ENCODE measurements at regions not wholly inside any gene's neighbourhood (a gene's known extent, or its start where the extent isn't known, plus 50 kb on each side); places are given as distances from the start of the nearest gene placed in this dataset.

GRCh38 chr7:96933067-96933645 lies 72.2 kb upstream of the DLX6 start:
- WGBS, 2 experiments (ENCODE audit: extremely low coverage in 2 of 2, insufficient read length in 1 of 2), result 90% methylated on average over 2 of the region's 9 CpGs; no CpG with 5 or more reads in 1 of the 2 experiments
- Histone ChIP-seq H2AK5ac (ENCODE audit: low read depth, low read length) (no peak overlapping the region), H2AFZ (replicated peaks; ENCODE audit: low read length, poor library complexity) (no peak overlapping the region), H4K8ac (ENCODE audit: low read depth in 2 of 2, low read length in 2 of 2) (no peak overlapping the region), H4K91ac (ENCODE audit: insufficient read depth, low read depth, low read length) (no peak overlapping the region), H2BK20ac (ENCODE audit: low read depth, low read length) (no peak overlapping the region), H2AK9ac (replicated peaks; ENCODE audit: low read depth, low read length, poor library complexity) (no peak overlapping the region), H3K79me1 (ENCODE audit: low read depth in 1 of 2, low read length in 2 of 2) (no peaks in the 10 kb centered on the region), H3K18ac (ENCODE audit: low read depth, low read length) (no peak overlapping the region), H2BK5ac (ENCODE audit: low read depth, low read length, poor library complexity, severe bottlenecking) (no peak overlapping the region), H3K27ac (ENCODE audit: insufficient read depth, low read length) (no peak overlapping the region), H4K5ac (ENCODE audit: low read depth, low read length) (no peak overlapping the region), H3K9me1 (ENCODE audit: insufficient read depth, low read length) (no peaks in the 10 kb centered on the region), H2BK120ac (ENCODE audit: low read depth, low read length) (no peak overlapping the region), H3K4me2 (ENCODE audit: low read depth, low read length) (no peak overlapping the region), H3K23ac (ENCODE audit: low read depth, low read length) (no peak overlapping the region), H3K4me1 (ENCODE audit: control insufficient read depth, insufficient read depth, low read length) (no peaks in the 10 kb centered on the region), H4K20me1 (ENCODE audit: insufficient read depth, low read length) (no peaks in the 10 kb centered on the region), H3K9me3 (ENCODE audit: control insufficient read depth, insufficient read depth, low read length) (no peaks in the 10 kb centered on the region), H3K14ac (replicated peaks; ENCODE audit: low read depth, low read length) (no peak overlapping the region), H3K4me3 (ENCODE audit: insufficient read depth, low read depth, low read length) (no peak overlapping the region), H3K4ac (ENCODE audit: low read depth, low read length) (no peak overlapping the region), H3K56ac (ENCODE audit: extremely low read depth, insufficient read depth, low read length) (no peak overlapping the region), H3K9ac (ENCODE audit: low read depth, low read length) (no peak overlapping the region), H3K36me3 (ENCODE audit: control insufficient read depth, insufficient read depth, low read length) (no peaks in the 10 kb centered on the region), H3K27me3 (ENCODE audit: control insufficient read depth, insufficient read depth, low read length) (no peaks in the 10 kb centered on the region), H2BK15ac (ENCODE audit: low read depth, low read length) (no peak overlapping the region)
- ChIA-PET POLR2A (ENCODE audit: unreplicated experiment) (no interaction called here), CTCF (no interaction called here)
- in situ Hi-C loops (cut with MboI; ENCODE audit: low sequenced_read_pairs) (no loop called here), intact Hi-C loops (cut with micrococcal nuclease) (no loop called here), dilution Hi-C loops (cut with HindIII; ENCODE audit: low sequenced_read_pairs, unreplicated experiment) (no loop called here)
- DNase-seq, result no peak
- ATAC-seq (ENCODE audit: low read depth), result no peak
- TF ChIP-seq RFX5 (IDR thresholded peaks at IDR 0.05; ENCODE audit: low read depth, low read length), result no peak
- no peak for TF ChIP-seq ELK1 (IDR thresholded peaks at IDR 0.05; ENCODE audit: borderline replicate concordance, low read depth, low read length)
- BruUV-seq (replicated peaks), result no TSS peak
